ENCODE measurements at regions not wholly inside any gene's neighbourhood (a gene's known extent, or its start where the extent isn't known, plus 50 kb on each side); places are given as distances from the start of the nearest gene placed in this dataset.
"Not testable (repeated sequence)": the region's sequence is repeated elsewhere in the genome, so short reads cannot be mapped to it uniquely, and the experiment has no call there.

DNA sequence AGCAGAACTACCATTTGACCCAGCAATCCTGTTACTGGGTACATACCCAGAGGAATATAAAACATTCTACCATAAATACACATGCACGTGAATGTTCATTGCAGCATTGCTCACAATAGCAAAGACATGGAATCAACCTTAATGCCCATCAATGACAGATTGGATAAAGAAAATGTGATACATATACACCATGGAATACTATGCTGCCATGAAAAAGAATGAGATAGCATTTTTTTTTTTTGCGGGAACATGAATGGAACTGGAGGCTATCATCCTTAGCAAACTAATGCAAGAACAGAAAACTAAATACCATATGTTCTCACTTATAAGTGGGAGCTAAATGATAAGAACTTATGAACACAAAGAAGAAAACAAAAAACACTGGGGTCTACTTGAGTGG is 72.5 kb upstream of the C1GALT1C1 start:
- TF ChIP-seq EZH2 (IDR thresholded peaks at IDR 0.05; ENCODE audit: borderline replicate concordance, low read depth, low read length, severe bottlenecking) = not testable (repeated sequence)
- TF ChIP-seq, protein P1, sequence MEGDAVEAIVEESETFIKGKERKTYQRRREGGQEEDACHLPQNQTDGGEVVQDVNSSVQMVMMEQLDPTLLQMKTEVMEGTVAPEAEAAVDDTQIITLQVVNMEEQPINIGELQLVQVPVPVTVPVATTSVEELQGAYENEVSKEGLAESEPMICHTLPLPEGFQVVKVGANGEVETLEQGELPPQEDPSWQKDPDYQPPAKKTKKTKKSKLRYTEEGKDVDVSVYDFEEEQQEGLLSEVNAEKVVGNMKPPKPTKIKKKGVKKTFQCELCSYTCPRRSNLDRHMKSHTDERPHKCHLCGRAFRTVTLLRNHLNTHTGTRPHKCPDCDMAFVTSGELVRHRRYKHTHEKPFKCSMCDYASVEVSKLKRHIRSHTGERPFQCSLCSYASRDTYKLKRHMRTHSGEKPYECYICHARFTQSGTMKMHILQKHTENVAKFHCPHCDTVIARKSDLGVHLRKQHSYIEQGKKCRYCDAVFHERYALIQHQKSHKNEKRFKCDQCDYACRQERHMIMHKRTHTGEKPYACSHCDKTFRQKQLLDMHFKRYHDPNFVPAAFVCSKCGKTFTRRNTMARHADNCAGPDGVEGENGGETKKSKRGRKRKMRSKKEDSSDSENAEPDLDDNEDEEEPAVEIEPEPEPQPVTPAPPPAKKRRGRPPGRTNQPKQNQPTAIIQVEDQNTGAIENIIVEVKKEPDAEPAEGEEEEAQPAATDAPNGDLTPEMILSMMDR (IDR thresholded peaks at IDR 0.05; ENCODE audit: borderline replicate concordance, extremely low read depth, low read length, poor library complexity, severe bottlenecking) = not testable (repeated sequence)

All from DND-41 (cell line).